A673 (cell line): ENCODE measurements at regions not wholly inside any gene's neighbourhood (a gene's known extent, or its start where the extent isn't known, plus 50 kb on each side); places are given as distances from the start of the nearest gene placed in this dataset.

Experiments used
- CTCF ChIP-seq: fragments of 300-800, 200-600 bp; sonication (generic); conservative IDR thresholded peaks from 2 replicates; pipeline ENCODE4 v1.5.1; 2017; ENCODE audit warnings: low read depth, mild to moderate bottlenecking, antibody characterized with exemption, low read length, moderate library complexity, mixed read lengths
- EZH2 ChIP-seq: fragments of 200-600 bp; sonication (generic); IDR thresholded peaks from 2 replicates; pipeline ENCODE4 v1.6.1; 2017; ENCODE audit warnings: borderline replicate concordance, low read depth, mild to moderate bottlenecking, mixed read lengths, antibody characterized with exemption, low read length; ENCODE audit not compliant: poor library complexity, severe bottlenecking

GRCh38 chr13:63005625-63006024 is 1590.0 kb upstream of the PCDH20 start:
- no peak for TF ChIP-seq CTCF
- TF ChIP-seq EZH2 = no peak
